ENCODE measurements at regions not wholly inside any gene's neighbourhood (a gene's known extent, or its start where the extent isn't known, plus 50 kb on each side); places are given as distances from the start of the nearest gene placed in this dataset.

DNA sequence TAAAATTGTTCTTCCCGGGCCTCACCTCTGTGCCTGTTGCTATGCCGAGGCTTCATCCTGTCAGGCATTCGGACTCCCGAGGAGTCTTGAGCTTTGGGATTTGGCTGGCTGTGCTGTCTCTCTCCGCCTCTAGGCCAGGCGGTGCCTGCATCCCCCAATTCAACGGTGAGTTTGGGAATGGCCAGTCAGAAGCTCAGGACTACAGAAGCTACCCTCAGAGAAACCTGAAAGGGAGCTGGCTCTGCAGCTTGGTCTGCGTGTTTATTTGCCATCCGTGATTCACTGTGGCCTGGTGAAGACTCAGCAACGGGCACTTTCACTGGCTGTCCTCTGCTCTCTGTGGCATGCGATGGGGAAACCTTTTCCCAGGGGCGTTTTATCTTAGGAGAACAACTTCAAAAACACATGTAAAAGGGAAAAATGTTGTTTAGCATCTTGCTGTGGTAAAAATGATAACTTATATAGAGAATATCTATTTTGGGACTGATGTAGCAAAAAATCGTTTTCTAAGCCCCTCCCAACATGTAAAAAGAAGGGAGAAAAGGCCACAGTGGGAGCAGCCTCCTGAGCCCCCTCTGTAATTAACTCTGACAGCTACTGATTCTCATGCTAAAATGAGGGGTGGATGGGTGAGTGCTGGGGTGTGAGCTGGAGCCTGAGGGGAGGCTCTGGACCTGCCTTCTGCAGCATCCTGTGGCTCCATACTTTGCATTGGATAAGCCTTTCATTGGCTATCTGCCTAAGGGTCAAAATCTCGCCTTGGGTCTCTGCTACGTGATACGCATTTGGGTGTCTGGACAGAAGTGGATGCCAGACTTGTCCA lies 103.4 kb upstream of the KLHL25 start:
- TF ChIP-seq, protein P1, sequence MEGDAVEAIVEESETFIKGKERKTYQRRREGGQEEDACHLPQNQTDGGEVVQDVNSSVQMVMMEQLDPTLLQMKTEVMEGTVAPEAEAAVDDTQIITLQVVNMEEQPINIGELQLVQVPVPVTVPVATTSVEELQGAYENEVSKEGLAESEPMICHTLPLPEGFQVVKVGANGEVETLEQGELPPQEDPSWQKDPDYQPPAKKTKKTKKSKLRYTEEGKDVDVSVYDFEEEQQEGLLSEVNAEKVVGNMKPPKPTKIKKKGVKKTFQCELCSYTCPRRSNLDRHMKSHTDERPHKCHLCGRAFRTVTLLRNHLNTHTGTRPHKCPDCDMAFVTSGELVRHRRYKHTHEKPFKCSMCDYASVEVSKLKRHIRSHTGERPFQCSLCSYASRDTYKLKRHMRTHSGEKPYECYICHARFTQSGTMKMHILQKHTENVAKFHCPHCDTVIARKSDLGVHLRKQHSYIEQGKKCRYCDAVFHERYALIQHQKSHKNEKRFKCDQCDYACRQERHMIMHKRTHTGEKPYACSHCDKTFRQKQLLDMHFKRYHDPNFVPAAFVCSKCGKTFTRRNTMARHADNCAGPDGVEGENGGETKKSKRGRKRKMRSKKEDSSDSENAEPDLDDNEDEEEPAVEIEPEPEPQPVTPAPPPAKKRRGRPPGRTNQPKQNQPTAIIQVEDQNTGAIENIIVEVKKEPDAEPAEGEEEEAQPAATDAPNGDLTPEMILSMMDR (conservative IDR thresholded peaks at IDR 0.05; ENCODE audit: low read length) = no peak
- DNase-seq (ENCODE audit: low read depth) = no peak

DNA sequence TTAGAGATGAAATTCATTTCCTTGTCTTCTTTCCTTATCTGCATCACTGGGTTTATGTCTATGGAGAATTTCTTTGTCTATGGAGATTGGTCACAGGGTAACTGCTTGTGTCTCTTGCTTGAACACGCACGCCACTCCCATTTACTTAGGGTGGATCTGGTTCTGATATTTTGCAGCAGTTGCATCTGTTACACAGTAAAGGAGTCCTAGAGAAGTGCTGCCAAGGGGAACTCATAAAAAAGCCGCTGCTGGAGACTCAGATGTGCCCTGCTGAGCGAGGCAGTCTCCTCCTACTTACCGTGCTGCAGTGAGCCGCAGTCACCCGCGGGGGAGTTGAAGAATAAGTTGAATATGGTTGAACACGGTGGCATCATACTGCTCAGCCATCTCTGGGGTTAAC lies 105.2 kb upstream of the KLHL25 start:
- no peak overlapping the region for H3K4me3 ChIP-seq (ENCODE audit: low read length)
- DNase-seq (ENCODE audit: low read depth) = no peak
- TF ChIP-seq, protein P1 (conservative IDR thresholded peaks at IDR 0.05; ENCODE audit: low read length) = no peak

More for the DNA sequence above, 103.4 kb upstream of the KLHL25 start:
- no peak overlapping the region for H3K4me3 ChIP-seq (ENCODE audit: low read length)

DNA sequence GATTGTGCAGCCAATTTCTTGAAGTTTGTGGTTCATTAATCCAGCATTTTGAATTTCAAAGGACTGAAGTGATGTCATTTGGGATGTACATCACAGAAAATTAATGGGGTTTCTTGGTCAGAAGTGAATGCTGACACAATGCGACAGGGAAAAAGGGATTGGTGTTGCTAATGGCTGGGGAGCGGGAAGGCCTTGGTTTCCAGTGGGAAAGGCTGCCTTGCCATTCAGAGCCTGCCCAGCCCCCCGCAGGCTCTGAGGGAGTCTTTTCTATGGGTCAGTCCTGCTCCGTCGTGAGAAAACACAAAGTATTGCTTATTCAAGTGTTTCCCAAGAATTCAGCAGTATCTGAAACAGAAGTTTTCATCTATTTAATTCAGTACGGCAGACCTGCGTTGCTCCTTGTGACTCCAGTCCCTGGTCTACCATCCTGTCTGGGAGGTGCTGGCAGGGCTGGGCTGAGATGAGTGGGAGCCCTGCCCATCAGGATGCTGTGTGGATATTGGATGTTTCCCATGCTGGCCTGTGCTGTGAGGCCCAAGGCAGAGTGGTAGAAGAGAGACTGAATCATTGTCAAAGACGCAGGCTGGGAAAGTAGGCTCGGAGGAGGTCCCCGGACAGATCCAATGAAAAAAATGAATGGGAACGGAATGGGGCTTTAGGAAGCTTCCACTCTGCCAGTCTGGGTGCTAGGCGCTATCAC lies 111.2 kb upstream of the KLHL25 start:
- TF ChIP-seq, protein P1 (conservative IDR thresholded peaks at IDR 0.05; ENCODE audit: low read length) = no peak

DNA sequence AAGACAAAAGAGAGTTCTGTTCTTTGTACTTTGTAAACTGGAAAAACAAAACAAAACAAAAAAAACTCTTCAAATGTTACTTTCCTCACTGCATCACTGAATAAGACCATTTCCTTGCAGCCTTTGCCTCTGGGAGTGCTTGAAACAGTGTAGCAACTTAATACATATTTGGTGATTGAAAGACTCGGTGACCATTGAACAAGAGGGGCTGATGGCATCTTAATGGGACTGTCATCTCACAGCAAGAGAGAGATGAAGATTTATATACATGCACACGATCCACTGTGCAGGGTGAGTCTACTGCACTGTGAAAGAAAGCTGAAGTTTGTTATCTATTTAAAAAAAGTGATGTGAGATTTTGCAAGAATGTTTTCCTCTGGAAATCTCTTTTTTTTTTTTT lies 111.9 kb upstream of the KLHL25 start:
- H3K4me3 ChIP-seq (ENCODE audit: low read length) = no peak overlapping the region
- no peak for DNase-seq (ENCODE audit: low read depth)
- TF ChIP-seq, protein P1 (conservative IDR thresholded peaks at IDR 0.05; ENCODE audit: low read length) = no peak

More for the DNA sequence above, 111.2 kb upstream of the KLHL25 start:
- DNase-seq (ENCODE audit: low read depth) = no peak
- H3K4me3 ChIP-seq (ENCODE audit: low read length) = no peak overlapping the region

DNA sequence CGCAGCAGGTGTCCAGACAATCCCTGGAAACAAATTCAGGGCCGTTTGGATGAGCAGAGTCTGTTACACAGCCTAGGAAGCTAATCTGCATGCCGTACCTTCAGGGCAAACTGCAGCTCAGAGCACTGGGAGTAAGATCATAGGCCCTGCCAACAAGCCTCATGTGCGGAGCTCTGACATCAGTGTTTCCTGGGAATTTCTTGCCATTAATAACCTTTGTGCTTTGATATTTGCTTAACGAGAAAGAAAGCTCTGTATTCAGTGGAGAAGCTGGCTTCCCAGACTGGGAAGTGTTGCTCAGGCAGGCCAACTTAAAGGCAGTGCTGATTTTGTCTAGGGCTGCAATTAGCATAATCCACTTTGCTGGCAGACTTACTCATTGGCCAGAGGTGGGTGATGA lies 116.1 kb upstream of the KLHL25 start:
- DNase-seq (ENCODE audit: low read depth) = no peak
- TF ChIP-seq, protein P1 (conservative IDR thresholded peaks at IDR 0.05; ENCODE audit: low read length) = no peak
- H3K4me3 ChIP-seq (ENCODE audit: low read length) = no peak overlapping the region

DNA sequence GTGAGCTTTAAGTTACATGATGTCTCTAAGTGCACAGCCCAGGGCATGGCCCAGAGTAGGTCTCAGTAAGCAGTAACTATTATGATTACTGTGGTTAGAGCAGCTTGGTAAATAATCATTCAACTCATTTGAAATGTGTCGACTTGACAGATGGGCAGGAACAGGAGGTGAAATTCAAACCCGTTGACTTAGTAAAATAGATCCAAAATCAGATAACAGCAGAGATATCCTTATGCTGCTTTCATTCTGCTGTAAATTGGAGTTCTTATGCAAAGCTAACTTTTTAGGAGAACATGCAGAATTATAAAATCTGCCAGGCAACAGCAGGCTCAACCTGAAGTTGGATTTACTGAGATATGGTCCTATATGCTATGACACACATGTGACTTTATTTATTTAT lies 118.7 kb upstream of the KLHL25 start:
- TF ChIP-seq, protein P1 (conservative IDR thresholded peaks at IDR 0.05; ENCODE audit: low read length) = no peak
- DNase-seq (ENCODE audit: low read depth) = no peak
- no peak overlapping the region for H3K4me3 ChIP-seq (ENCODE audit: low read length)

DNA sequence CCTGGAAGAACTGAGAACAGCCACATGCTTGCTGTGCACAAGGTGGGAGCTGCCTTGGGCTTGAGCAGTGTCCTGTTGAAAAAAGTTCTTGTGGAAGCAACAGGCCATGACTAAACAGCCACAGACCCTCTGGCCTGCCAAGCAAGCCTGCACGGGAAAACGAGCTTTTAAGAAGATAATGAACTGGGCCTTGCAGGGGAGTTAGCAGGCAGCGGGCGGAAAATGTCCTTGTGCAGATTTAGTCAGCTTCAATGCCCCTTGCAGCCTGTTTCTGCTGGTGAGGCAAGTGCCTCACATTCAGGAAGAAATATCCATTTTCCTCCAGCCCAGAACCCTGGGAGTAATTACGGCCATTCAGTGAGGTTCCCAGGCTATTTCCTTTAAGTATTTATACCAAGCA lies 126.2 kb upstream of the KLHL25 start:
- no peak for DNase-seq (ENCODE audit: low read depth)
- TF ChIP-seq, protein P1 (conservative IDR thresholded peaks at IDR 0.05; ENCODE audit: low read length) = no peak
- H3K4me3 ChIP-seq (ENCODE audit: low read length) = no peak overlapping the region
